Large intestine (tissue), 3 donors: ENCODE measurements at regions not wholly inside any gene's neighbourhood (a gene's known extent, or its start where the extent isn't known, plus 50 kb on each side); places are given as distances from the start of the nearest gene placed in this dataset.
A peak's percentile ranks its signal among the peaks of the same experiment; 100 is the strongest.

Experiments
- DNase-seq, 2 donors: peaks; one replicate each; pipeline versions ENCODE4 v3.0.0 to v3.0.0-alpha.2; 2013
- H3K27ac ChIP-seq: one replicate; pipeline ENCODE4 v1.5.1; 2013; ENCODE audit warnings: low read length
- H3K27me3 ChIP-seq: 2 replicates; pipeline ENCODE4 v1.6.1; 2013; ENCODE audit warnings: low read length; ENCODE audit not compliant: control insufficient read depth, insufficient read depth
- H3K36me3 ChIP-seq: 2 replicates; pipeline ENCODE4 v1.6.1; 2013; ENCODE audit warnings: low read length; ENCODE audit not compliant: control insufficient read depth, insufficient read depth
- H3K4me1 ChIP-seq: one replicate; pipeline ENCODE4 v1.6.1; 2013; ENCODE audit warnings: low read length; ENCODE audit not compliant: control insufficient read depth, insufficient read depth
- H3K4me3 ChIP-seq: one replicate; pipeline ENCODE4 v1.5.1; 2013; ENCODE audit warnings: low read length
- H3K9me3 ChIP-seq: one replicate; pipeline ENCODE4 v1.6.1; 2013; ENCODE audit warnings: mild to moderate bottlenecking, low read depth, low read length, moderate library complexity; ENCODE audit not compliant: control insufficient read depth
- WGBS: methylation state at CpG from one replicate; pipeline ENCODE4 v1.1.5; 2013; ENCODE audit warnings: low lambda C conversion rate; ENCODE audit not compliant: insufficient coverage; 5-methylcytosine and 5-hydroxymethylcytosine counted together

DNA sequence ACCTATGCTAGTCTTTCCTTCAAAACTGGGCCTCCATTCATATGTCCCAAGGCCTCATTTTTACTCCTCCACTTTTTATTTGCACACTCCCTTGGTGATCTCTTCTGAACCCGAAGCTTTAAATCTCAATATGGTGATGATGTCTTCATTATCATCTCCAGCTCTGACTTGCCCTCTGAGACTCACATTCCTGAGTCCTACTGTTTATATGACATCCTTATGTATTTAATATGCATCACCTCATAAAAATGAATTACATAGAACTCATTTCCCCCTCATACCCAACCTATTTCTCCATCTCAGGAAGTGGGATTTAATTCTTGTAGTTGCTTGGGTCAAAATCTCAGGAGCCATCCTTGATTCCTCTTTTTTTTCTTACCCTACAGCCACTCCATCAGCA is 473.0 kb downstream of the EBF1 start:
- Histone ChIP-seq H3K9me3 (no peaks in the 10 kb centered on the region), H3K36me3 (no peaks in the 10 kb centered on the region), H3K27me3 (no peaks in the 10 kb centered on the region), H3K27ac (no peak overlapping the region), H3K4me3 (no peak overlapping the region), H3K4me1 (no peaks in the 10 kb centered on the region)
- no peak for DNase-seq
- 100% methylated on average over 1 of the region's 1 CpG for WGBS

DNA sequence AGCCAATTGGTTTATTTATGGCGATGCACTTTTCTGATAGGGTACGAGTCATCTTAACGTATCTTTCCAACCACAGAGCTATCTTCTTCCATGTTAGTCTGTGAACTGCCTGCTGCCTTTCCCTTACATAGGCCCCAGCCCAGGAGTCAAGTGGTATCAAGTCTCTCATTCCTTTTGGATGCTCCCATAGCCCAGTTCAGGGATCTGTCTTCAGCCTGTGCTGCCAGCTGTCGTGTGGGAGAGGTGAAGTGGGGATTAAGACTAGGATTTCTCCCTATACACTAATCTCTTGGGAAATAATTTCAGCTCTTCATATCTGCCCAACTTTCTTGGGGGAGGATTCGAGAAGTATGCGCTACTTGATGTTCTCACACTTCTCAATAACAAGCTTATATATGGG is 475.7 kb downstream of the EBF1 start:
- Histone ChIP-seq H3K4me3 (no peak overlapping the region), H3K27me3 (no peaks in the 10 kb centered on the region), H3K27ac (no peak overlapping the region), H3K9me3 (no peaks in the 10 kb centered on the region), H3K36me3 (no peaks in the 10 kb centered on the region), H3K4me1 (no peaks in the 10 kb centered on the region)
- no peak for DNase-seq
- no CpG with 5 or more reads among the region's 6 CpGs for WGBS

DNA sequence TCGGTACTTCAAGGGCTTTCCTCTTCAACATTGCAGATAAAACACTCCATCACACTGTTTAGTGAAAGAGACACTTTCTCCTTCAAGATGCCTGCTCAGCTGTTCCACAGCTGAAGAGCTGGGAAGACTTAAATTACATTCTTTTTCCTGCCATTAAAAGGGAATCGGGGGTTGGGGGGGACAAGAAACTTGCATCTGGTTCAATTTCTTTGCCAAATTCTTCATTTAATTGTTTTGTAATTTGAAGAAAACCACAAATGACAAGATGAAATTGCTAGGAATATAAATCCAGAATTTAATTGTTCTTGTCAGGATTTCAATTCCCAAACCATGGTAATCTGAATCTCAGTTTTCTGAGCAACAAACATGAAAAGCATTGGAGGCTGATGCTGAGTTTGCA is 478.3 kb downstream of the EBF1 start:
- Histone ChIP-seq H3K27me3 (no peaks in the 10 kb centered on the region), H3K4me3 (no peak overlapping the region), H3K4me1 (no peaks in the 10 kb centered on the region), H3K9me3 (no peaks in the 10 kb centered on the region), H3K36me3 (no peaks in the 10 kb centered on the region), H3K27ac (no peak overlapping the region)
- WGBS, result 75% methylated on average over 1 of the region's 2 CpGs
- no peak for DNase-seq

DNA sequence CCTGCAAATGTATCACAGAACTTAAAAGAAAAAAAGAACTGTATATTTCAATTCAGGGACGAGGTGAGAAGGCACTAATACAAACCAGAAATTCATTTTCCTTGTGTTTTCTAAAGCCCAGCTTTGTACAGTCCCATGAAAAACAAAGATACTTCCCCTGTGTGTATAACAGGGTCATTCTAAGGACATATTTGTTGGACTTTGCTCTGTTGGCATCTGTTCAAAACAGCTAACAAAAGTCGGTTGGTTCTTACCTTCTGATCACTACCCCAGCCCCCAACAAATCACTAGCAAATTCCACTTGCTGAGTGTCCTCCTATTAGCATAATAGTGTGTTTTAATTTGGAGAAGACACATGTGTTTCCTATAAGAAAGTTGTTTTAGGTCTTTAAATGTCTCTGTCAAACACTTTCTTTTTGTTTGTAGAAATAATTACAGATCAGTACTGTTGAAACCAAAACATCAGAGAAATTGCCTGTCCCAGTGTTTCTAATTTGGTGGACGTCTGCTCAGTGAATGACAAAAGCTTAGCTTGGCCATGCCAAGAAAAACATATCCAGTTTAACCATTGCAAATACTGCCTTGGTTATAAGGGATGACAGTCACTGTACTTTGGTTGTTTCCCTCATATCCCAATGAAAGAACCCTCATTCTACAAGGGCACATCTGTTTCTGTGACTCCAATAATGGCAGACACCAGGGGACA is 480.5 kb downstream of the EBF1 start:
- Histone ChIP-seq H3K4me3 (no peak overlapping the region), H3K36me3 (no peaks in the 10 kb centered on the region), H3K9me3 (no peaks in the 10 kb centered on the region), H3K27ac (no peak overlapping the region), H3K4me1 (no peaks in the 10 kb centered on the region), H3K27me3 (no peaks in the 10 kb centered on the region)
- WGBS, result 10% methylated on average over 1 of the region's 3 CpGs
- peak in 1 of 2 donors; percentile 18 for DNase-seq

DNA sequence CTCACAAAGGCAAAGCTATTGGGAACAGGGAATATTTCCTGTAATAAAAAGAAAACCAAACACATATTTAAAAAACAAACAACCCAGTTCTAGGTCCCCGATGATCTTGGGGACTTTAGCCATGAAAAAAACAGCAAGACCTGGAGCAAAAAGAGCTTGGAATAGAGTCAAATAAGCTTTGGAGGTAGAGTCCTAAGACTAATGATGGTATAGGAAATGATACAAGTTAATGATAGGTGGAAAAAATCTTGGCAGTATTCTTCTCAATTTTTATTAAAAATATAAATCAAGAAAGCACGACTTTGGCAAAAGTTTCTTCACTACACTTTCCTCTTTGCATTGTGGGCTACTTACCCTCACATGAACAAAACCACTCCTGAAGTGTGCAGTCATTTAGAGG is 481.5 kb downstream of the EBF1 start:
- no peak for DNase-seq
- H3K27ac ChIP-seq, result no peak overlapping the region
- WGBS, result 94% methylated on average over 2 of the region's 2 CpGs
- H3K9me3 ChIP-seq, result no peaks in the 10 kb centered on the region
- H3K4me1 ChIP-seq, result no peaks in the 10 kb centered on the region
- no peaks in the 10 kb centered on the region for H3K36me3 ChIP-seq
- H3K27me3 ChIP-seq, result no peaks in the 10 kb centered on the region
- H3K4me3 ChIP-seq, result no peak overlapping the region

DNA sequence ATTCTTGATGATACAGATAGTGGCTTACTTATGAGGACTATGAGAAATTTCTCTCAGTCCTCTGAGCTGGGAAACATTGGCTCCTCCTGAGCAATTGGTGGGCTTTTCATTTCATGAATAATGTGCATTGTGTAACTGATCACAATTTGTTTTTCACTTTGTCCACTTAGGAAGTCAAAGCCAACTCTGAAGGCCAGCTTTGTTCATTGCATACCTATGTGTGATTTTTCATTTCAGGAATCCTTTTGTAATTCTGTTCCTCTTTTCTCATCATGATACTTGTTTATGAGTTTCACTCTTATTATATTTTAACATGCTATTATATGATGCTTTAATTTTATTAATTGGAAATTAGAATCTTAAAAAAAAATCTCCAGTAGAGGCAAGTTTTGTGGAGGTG is 483.0 kb downstream of the EBF1 start:
- H3K36me3 ChIP-seq, result no peaks in the 10 kb centered on the region
- H3K27me3 ChIP-seq, result no peaks in the 10 kb centered on the region
- H3K27ac ChIP-seq, result no peak overlapping the region
- H3K4me3 ChIP-seq, result no peak overlapping the region
- H3K9me3 ChIP-seq, result no peaks in the 10 kb centered on the region
- no peaks in the 10 kb centered on the region for H3K4me1 ChIP-seq
- no peak for DNase-seq

DNA sequence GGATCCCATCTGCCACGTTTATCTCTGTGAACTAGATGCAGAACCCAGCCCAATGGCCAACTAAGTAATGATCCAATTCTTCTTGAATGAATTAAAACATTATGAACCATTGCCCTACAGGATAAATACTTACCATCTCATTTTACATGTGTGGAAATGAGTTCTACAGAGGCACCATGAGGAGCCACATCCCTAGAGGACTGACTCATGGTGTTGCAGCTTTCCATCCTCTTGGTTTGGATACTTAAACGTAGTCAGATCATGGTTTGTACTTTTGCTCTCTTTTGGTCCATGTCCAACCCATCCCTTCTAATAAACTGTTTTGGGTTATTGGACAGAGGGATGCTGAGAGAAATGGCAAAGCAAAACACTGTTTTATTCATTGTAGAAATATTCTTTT is 484.8 kb downstream of the EBF1 start:
- Histone ChIP-seq H3K36me3 (no peaks in the 10 kb centered on the region), H3K4me3 (no peak overlapping the region), H3K9me3 (no peaks in the 10 kb centered on the region), H3K27ac (no peak overlapping the region), H3K27me3 (no peaks in the 10 kb centered on the region), H3K4me1 (no peaks in the 10 kb centered on the region)
- DNase-seq, result no peak
- WGBS, result no CpG with 5 or more reads among the region's 2 CpGs

DNA sequence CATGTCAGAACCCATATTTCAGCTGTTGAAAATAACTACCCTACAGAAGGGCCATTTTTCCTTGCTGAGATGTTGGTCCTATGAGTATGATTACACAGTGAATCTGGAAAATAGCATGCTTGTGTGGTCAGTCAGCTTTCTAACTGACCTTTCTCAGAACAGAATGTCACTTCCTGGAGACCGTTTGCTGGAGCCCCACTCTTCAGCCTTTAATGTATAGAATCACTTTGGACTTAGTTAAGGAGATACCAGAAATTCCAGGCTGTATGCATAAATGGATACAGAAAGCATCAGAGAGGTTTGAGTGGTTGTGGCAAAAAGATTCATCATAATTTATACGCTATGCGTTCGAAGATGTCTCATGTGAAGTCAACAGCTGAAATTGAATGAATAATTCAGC is 488.1 kb downstream of the EBF1 start:
- Histone ChIP-seq H3K27me3 (no peaks in the 10 kb centered on the region), H3K4me1 (no peaks in the 10 kb centered on the region), H3K4me3 (no peak overlapping the region), H3K27ac (no peak overlapping the region), H3K36me3 (no peaks in the 10 kb centered on the region), H3K9me3 (no peaks in the 10 kb centered on the region)
- DNase-seq, result no peak
- WGBS, result no CpG with 5 or more reads among the region's 4 CpGs

DNA sequence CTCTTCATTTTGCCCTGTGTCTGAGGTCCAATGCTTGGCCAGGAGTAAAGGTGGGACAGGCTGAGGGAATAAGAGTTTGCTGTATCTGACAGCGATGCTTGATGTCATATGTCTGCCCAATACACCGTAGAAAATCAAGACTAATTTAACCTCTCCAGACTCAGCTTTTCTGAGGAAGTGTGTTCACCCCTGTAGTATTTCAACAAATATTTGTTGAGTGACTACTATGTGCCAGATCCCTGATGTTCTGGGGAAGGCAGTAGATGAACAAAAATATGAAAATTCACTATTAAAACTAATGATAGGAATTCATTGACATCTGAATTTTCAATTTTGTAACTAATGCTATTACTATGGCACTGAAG is 489.7 kb downstream of the EBF1 start:
- H3K36me3 ChIP-seq, result no peaks in the 10 kb centered on the region
- no peak for DNase-seq

DNA sequence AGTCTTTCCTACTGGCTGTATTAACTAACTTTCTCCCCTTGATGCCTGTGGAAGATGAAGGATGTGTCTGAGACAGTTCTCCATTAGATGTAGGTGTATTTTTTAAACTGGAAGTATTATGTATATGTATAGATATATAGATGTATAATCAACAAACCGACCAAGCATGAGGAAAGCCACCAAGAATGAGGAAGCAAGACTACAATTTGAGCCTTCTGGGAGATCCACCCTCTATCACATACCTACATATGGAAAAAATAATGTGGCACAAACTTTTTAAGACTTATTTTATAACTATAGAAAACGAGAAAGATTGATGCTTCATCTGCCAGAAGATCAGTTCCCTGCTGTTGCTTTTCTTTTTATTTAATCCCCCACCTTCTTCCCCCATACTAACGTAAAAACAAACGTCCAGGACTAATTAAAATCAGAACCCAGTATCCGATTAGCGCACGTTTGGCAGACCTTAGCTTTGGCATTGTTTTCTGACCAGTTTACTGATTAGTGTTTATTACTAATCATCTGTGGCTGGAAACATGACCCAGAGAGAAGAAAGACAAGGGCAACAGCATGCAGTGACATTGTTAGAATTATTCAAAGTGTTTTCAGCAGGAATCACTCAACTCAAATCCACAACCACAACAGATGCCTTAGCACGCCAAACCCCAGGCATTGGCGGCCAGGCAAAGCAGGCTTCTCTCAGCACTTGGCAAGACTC is 490.2 kb downstream of the EBF1 start:
- no peak overlapping the region for H3K4me3 ChIP-seq
- DNase-seq, result no peak
- no peaks in the 10 kb centered on the region for H3K27me3 ChIP-seq
- WGBS, result 81% methylated on average over 4 of the region's 9 CpGs
- H3K4me1 ChIP-seq, result no peaks in the 10 kb centered on the region
- no peaks in the 10 kb centered on the region for H3K36me3 ChIP-seq
- H3K27ac ChIP-seq, result no peak overlapping the region
- no peaks in the 10 kb centered on the region for H3K9me3 ChIP-seq

More for the DNA sequence above, 489.7 kb downstream of the EBF1 start:
- WGBS, result 50% methylated on average over 1 of the region's 2 CpGs
- H3K4me1 ChIP-seq, result no peaks in the 10 kb centered on the region
- no peaks in the 10 kb centered on the region for H3K27me3 ChIP-seq
- H3K4me3 ChIP-seq, result no peak overlapping the region
- no peak overlapping the region for H3K27ac ChIP-seq
- no peaks in the 10 kb centered on the region for H3K9me3 ChIP-seq

DNA sequence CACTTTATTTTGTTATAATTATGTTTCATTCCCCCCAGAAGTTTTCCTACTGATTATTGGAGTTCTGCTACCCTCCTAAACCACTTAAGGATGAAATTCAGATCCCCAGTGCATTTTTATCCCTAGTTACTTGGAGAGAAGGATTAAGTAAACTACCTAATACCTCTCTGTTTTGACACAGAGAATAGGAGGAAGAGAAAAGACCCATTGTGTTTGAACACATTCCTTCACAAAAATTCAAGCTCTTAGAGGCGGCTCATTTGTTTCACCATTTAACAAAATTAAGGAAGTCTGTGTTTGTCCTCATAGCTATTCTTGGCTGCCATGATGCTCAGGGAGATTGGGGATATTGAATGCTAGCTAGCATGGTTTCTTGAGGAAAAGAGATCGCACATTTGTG is 492.6 kb downstream of the EBF1 start:
- Histone ChIP-seq H3K27me3 (no peaks in the 10 kb centered on the region), H3K9me3 (no peaks in the 10 kb centered on the region), H3K4me3 (no peak overlapping the region), H3K27ac (no peak overlapping the region), H3K36me3 (no peaks in the 10 kb centered on the region), H3K4me1 (no peaks in the 10 kb centered on the region)
- WGBS, result no CpG with 5 or more reads among the region's 2 CpGs
- DNase-seq, result no peak
